ENCODE measurements at regions not wholly inside any gene's neighbourhood (a gene's known extent, or its start where the extent isn't known, plus 50 kb on each side); places are given as distances from the start of the nearest gene placed in this dataset.

- TF ChIP-seq CTCF (conservative IDR thresholded peaks at IDR 0.05 in 1 of 2, IDR thresholded peaks at IDR 0.05 in 1 of 2; ENCODE audit: low read depth in 1 of 2, low read length in 2 of 2) (no peak), EZH2 (IDR thresholded peaks at IDR 0.05; ENCODE audit: low read length, missing control alignments) (no peak)
These were observed 613.8 kb downstream of the DIPK2A start for GRCh38 chr3:144585408-144585807.
